ENCODE measurements at regions not wholly inside any gene's neighbourhood (a gene's known extent, or its start where the extent isn't known, plus 50 kb on each side); places are given as distances from the start of the nearest gene placed in this dataset.

DNA sequence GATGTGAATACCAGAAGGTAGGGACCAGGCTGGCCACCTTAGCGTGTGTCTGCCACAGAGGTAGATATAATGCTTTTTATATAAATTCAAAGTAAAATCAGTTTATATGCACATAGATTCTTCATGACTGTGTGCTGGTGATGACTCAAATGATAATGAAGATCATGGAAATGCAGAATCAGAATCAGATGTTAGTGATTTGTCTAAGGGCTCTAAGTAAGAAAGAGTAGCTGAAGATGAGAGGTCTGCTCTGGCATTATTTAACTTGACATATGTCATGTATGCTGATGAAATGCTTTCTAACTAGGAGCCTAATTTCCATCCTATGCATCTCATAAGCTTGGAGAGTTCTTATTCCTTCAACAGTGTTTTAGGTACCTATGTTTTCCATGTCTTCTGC, 50.3 kb upstream of the DPH6 start:
- H3K27ac ChIP-seq (ENCODE audit: low read depth, low read length), result no peak overlapping the region

DNA sequence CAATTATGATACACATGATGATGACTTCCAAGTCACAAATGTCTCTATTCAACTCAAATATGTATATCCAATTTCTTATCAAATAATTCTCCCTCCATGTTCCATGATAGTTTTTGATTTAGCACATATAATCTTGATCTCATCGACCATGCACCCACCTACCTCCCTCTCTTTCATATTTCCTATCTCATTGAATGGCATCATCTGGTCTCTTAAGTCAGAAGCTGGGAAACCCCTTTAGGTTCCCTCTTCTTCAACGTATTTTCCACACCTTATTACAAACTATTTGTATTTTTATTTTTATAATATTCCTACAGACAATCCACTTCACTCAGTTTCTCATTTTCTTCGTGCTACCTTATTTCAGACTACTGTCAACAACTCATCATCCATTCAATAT, 56.9 kb upstream of the DPH6 start:
- no peaks in the 10 kb centered on the region for H3K4me1 ChIP-seq (ENCODE audit: control insufficient read depth in 1 of 2, insufficient read depth in 2 of 2, low read length in 2 of 2)
- no peaks in the 10 kb centered on the region for H3K9me3 ChIP-seq (ENCODE audit: control insufficient read depth in 1 of 2, low read length in 2 of 2)
- no peaks in the 10 kb centered on the region for H3K36me3 ChIP-seq (ENCODE audit: control insufficient read depth in 1 of 2, insufficient read depth in 2 of 2, low read length in 2 of 2)
- H3K9ac ChIP-seq (ENCODE audit: low read depth in 1 of 2, low read length in 2 of 2), result no peak overlapping the region
- no peak overlapping the region for H3K27ac ChIP-seq (ENCODE audit: low read depth, low read length)
- H3K4me3 ChIP-seq (ENCODE audit: low read depth in 1 of 2, low read length in 2 of 2), result no peak overlapping the region
- no peaks in the 10 kb centered on the region for H3K27me3 ChIP-seq (ENCODE audit: control insufficient read depth in 1 of 2, insufficient read depth in 2 of 2, low read length in 2 of 2)

More for the DNA sequence above, 50.3 kb upstream of the DPH6 start:
- Histone ChIP-seq H3K27me3 (ENCODE audit: control insufficient read depth in 1 of 2, insufficient read depth in 2 of 2, low read length in 2 of 2) (no peaks in the 10 kb centered on the region), H3K4me3 (ENCODE audit: low read depth in 1 of 2, low read length in 2 of 2) (no peak overlapping the region), H3K36me3 (ENCODE audit: control insufficient read depth in 1 of 2, insufficient read depth in 2 of 2, low read length in 2 of 2) (no peaks in the 10 kb centered on the region), H3K9me3 (ENCODE audit: control insufficient read depth in 1 of 2, low read length in 2 of 2) (no peaks in the 10 kb centered on the region), H3K9ac (ENCODE audit: low read depth in 1 of 2, low read length in 2 of 2) (no peak overlapping the region), H3K4me1 (ENCODE audit: control insufficient read depth in 1 of 2, insufficient read depth in 2 of 2, low read length in 2 of 2) (no peaks in the 10 kb centered on the region)

DNA sequence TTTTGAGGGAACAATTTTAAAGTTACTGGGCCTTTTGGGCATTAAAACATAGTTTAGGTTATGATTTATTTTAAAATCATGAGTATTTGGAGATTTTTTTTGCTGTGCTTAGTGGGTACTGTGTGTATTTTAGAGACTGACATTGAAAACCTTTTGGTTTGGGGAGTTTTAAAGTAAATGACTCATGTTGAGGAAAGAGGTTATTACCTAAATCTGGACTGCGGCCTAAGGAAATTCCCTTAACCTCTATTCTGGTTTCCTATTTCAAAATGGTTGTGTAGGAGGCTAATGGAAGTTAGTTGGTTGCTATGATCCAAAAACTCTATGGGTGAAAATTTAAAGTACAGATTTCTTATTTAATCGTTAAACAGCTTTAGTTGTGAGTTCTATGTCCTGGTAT, 57.3 kb upstream of the DPH6 start:
- Histone ChIP-seq H3K36me3 (ENCODE audit: control insufficient read depth in 1 of 2, insufficient read depth in 2 of 2, low read length in 2 of 2) (no peaks in the 10 kb centered on the region), H3K4me3 (ENCODE audit: low read depth in 1 of 2, low read length in 2 of 2) (no peak overlapping the region), H3K27me3 (ENCODE audit: control insufficient read depth in 1 of 2, insufficient read depth in 2 of 2, low read length in 2 of 2) (no peaks in the 10 kb centered on the region), H3K27ac (ENCODE audit: low read depth, low read length) (no peak overlapping the region), H3K4me1 (ENCODE audit: control insufficient read depth in 1 of 2, insufficient read depth in 2 of 2, low read length in 2 of 2) (no peaks in the 10 kb centered on the region), H3K9ac (ENCODE audit: low read depth in 1 of 2, low read length in 2 of 2) (no peak overlapping the region), H3K9me3 (ENCODE audit: control insufficient read depth in 1 of 2, low read length in 2 of 2) (no peaks in the 10 kb centered on the region)

DNA sequence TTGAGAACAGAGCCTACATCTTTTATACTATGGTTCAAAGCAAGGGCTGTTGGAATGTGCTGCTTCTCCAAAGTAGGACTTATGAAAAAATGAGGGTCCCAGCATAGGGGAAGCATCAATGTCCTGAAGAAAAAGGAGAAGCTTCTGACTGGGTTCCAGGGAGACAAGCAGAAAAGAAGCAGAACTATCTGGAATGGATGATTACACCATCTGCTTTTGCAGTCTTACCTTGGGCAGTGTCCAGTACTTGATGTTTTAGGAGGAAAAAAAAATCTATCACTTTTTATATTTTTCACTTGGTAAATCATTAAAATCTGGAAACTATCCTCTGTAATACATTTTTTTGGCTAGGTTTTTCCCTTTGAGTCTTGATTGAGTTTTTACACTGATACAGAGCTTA, 57.9 kb upstream of the DPH6 start:
- Histone ChIP-seq H3K36me3 (ENCODE audit: control insufficient read depth in 1 of 2, insufficient read depth in 2 of 2, low read length in 2 of 2) (no peaks in the 10 kb centered on the region), H3K4me3 (ENCODE audit: low read depth in 1 of 2, low read length in 2 of 2) (no peak overlapping the region)

DNA sequence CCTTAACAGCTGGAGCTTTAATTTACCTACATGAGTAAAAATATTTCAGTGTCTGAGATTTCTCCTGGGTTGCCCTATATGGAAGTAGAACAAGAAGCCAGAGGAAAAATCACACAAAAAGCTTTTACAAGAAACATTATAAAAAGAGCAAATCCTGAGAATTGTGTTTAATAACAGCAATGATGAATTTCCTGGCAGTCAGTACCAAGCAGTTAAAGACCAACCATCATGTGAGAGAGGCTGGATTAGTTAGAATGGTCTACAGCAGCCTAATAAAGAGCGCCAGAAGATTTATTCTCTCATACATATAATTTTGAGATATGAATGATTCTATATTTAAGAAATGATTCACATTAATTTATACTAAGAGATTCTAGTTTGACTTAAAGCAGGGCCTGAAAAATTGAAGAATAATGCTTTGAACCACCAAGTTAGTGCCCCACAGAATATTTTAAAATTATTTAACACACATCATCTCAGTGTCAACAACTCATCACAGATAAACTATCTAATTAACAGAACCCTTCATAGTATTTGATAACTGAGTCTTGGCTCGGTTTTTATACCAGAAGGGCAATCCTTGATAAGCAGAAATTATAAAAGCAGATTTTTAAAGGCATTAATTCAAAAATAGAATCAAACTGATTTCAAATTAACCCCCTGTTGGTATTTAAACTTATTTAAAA, 59.9 kb upstream of the DPH6 start:
- Histone ChIP-seq H3K27me3 (ENCODE audit: control insufficient read depth in 1 of 2, insufficient read depth in 2 of 2, low read length in 2 of 2) (no peaks in the 10 kb centered on the region), H3K4me1 (ENCODE audit: control insufficient read depth in 1 of 2, insufficient read depth in 2 of 2, low read length in 2 of 2) (no peaks in the 10 kb centered on the region), H3K36me3 (ENCODE audit: control insufficient read depth in 1 of 2, insufficient read depth in 2 of 2, low read length in 2 of 2) (no peaks in the 10 kb centered on the region), H3K4me3 (ENCODE audit: low read depth in 1 of 2, low read length in 2 of 2) (no peak overlapping the region), H3K9ac (ENCODE audit: low read depth in 1 of 2, low read length in 2 of 2) (no peak overlapping the region), H3K27ac (ENCODE audit: low read depth, low read length) (no peak overlapping the region), H3K9me3 (ENCODE audit: control insufficient read depth in 1 of 2, low read length in 2 of 2) (peaks cover 0 to 4% of the 10 kb centered on the region in 2 donors)

More for the DNA sequence above, 57.9 kb upstream of the DPH6 start:
- no peaks in the 10 kb centered on the region for H3K9me3 ChIP-seq (ENCODE audit: control insufficient read depth in 1 of 2, low read length in 2 of 2)
- no peak overlapping the region for H3K9ac ChIP-seq (ENCODE audit: low read depth in 1 of 2, low read length in 2 of 2)
- H3K27ac ChIP-seq (ENCODE audit: low read depth, low read length), result no peak overlapping the region
- H3K27me3 ChIP-seq (ENCODE audit: control insufficient read depth in 1 of 2, insufficient read depth in 2 of 2, low read length in 2 of 2), result no peaks in the 10 kb centered on the region
- no peaks in the 10 kb centered on the region for H3K4me1 ChIP-seq (ENCODE audit: control insufficient read depth in 1 of 2, insufficient read depth in 2 of 2, low read length in 2 of 2)

DNA sequence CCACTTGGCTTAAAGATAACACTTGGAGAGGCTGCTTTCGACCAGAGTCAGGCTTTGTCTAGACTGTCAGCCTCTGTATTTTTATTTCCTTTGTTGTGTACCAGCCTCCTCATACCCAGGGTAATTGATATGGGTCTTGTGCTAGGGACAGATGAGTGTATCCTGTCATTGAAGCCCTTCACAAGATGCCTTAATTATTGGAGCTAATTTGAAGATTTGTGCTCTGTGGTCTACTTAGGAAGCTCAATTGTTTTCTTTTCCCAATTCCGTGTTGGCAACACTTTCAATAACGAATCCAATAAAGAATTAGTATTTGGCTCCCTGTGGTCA, 60.5 kb upstream of the DPH6 start:
- Histone ChIP-seq H3K27ac (ENCODE audit: low read depth, low read length) (no peak overlapping the region), H3K4me3 (ENCODE audit: low read depth in 1 of 2, low read length in 2 of 2) (no peak overlapping the region), H3K9ac (ENCODE audit: low read depth in 1 of 2, low read length in 2 of 2) (no peak overlapping the region), H3K9me3 (ENCODE audit: control insufficient read depth in 1 of 2, low read length in 2 of 2) (peaks cover 0 to 4% of the 10 kb centered on the region in 2 donors), H3K27me3 (ENCODE audit: control insufficient read depth in 1 of 2, insufficient read depth in 2 of 2, low read length in 2 of 2) (no peaks in the 10 kb centered on the region), H3K4me1 (ENCODE audit: control insufficient read depth in 1 of 2, insufficient read depth in 2 of 2, low read length in 2 of 2) (no peaks in the 10 kb centered on the region), H3K36me3 (ENCODE audit: control insufficient read depth in 1 of 2, insufficient read depth in 2 of 2, low read length in 2 of 2) (no peaks in the 10 kb centered on the region)

DNA sequence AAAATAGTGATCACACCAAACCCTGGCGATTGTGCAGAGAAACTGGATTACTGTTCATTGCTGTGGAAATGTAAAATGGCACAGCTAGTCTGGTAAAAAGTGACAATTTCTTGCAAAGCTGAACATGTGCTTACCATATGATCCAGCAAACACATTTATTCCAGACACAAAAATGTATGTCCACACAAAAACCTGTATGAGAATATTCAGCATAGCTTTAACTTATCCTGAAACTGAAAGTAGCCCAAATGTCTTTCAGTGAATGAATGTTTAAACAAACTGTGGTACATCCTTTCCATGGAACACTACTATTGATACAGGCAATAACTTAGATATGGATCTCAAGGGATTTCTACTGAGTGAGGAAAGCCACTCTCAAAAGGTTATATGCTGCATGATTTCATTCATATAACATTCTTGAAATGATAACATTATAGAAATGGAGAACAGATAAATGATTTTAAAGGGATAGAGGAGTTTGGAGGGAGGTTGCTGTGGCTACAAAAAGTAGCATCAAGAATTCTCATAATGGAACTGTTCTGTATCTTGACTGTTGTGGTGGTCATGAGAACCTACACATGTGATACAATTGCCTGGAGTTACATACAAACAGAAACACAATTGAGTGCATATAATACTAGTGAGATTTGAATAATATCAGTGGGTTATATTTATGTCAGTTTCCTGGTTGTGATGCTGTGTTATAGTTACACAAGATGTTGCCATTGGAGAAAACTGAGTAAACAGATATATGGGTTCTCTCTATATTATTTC, 70.7 kb upstream of the DPH6 start:
- Histone ChIP-seq H3K9ac (ENCODE audit: low read depth in 1 of 2, low read length in 2 of 2) (no peak overlapping the region), H3K36me3 (ENCODE audit: control insufficient read depth in 1 of 2, insufficient read depth in 2 of 2, low read length in 2 of 2) (no peaks in the 10 kb centered on the region), H3K9me3 (ENCODE audit: control insufficient read depth in 1 of 2, low read length in 2 of 2) (no peaks in the 10 kb centered on the region), H3K27ac (ENCODE audit: low read depth, low read length) (no peak overlapping the region), H3K4me1 (ENCODE audit: control insufficient read depth in 1 of 2, insufficient read depth in 2 of 2, low read length in 2 of 2) (no peaks in the 10 kb centered on the region), H3K27me3 (ENCODE audit: control insufficient read depth in 1 of 2, insufficient read depth in 2 of 2, low read length in 2 of 2) (no peaks in the 10 kb centered on the region), H3K4me3 (ENCODE audit: low read depth in 1 of 2, low read length in 2 of 2) (no peak overlapping the region)

DNA sequence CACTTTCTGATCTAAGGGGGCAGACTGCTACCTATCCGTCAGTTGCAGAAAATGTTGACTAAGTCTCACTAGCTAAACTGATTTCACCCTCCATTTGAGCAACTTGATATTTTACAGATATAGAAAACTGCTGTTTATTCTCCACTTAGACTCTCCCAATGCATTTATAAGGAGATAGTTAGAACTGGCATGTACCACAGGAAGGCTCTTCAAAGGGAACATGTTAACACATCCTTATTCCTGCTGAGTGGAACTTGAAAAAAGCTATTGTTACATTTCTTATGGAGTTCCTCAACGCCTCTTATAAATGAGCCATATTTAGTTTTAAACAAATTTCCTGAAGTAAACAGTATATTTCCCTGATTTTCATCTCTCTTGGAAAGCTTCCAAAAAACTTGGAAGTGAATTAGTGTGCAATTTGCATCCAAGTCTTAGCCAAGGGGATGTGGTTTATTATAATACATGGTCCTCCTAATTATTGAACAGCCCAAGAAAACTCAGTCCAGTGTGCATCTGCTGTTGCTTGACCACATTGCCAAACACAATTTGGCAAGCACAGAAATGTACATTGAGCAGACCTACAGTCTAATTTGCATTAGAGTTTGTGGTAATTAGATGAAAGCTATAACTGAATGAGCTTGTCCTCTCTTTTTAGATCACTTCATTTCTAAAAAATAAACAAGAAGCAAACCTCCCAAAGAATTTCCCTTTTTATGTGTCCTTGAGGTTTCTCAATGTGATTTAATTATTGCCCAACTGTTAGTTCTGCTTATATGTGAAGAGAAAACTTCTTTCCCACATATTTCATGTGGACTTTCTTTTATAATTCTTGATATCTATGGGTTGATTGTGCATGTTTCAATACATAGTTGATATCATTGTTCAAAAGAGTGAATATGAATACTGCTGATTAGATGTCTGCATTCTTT, 72.6 kb upstream of the DPH6 start:
- no peaks in the 10 kb centered on the region for H3K36me3 ChIP-seq (ENCODE audit: control insufficient read depth in 1 of 2, insufficient read depth in 2 of 2, low read length in 2 of 2)
- no peaks in the 10 kb centered on the region for H3K4me1 ChIP-seq (ENCODE audit: control insufficient read depth in 1 of 2, insufficient read depth in 2 of 2, low read length in 2 of 2)
- no peaks in the 10 kb centered on the region for H3K27me3 ChIP-seq (ENCODE audit: control insufficient read depth in 1 of 2, insufficient read depth in 2 of 2, low read length in 2 of 2)
- no peak overlapping the region for H3K27ac ChIP-seq (ENCODE audit: low read depth, low read length)
- H3K4me3 ChIP-seq (ENCODE audit: low read depth in 1 of 2, low read length in 2 of 2), result no peak overlapping the region
- H3K9me3 ChIP-seq (ENCODE audit: control insufficient read depth in 1 of 2, low read length in 2 of 2), result no peaks in the 10 kb centered on the region
- H3K9ac ChIP-seq (ENCODE audit: low read depth in 1 of 2, low read length in 2 of 2), result no peak overlapping the region

DNA sequence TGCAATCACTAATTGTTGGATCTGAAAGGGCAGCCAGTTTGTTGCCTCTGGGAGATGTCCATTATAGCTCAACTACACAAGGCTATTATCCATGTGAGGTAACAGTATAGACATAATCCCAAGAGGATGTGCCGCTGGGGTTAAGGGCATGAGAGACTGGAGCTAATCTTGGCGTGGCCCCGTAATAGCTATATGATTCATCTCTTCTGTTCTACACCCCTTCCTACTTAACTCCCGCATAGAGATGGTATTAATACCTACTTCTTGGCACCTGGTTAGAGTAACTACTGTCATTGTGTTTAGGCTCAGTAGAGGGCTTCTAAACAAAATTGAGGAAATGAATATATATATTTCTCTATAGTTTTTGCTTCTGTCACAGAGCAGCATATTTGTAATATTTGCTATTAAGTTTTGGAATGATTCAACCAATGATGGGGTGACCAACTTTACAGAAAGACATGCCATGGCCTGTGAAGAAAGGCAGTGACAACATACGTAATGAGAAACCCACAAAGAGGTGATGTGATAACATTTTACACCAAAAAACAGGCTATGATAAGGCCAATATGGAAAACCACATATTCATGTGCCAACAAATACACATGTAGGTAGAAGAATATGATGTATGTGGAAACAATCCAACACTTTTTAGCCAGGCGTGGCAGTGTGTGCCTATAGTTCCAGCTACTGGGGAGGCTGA, 76.8 kb upstream of the DPH6 start:
- H3K4me1 ChIP-seq (ENCODE audit: control insufficient read depth in 1 of 2, insufficient read depth in 2 of 2, low read length in 2 of 2), result no peaks in the 10 kb centered on the region

More for the DNA sequence above, 76.8 kb upstream of the DPH6 start:
- H3K27ac ChIP-seq (ENCODE audit: low read depth, low read length), result no peak overlapping the region
- H3K9ac ChIP-seq (ENCODE audit: low read depth in 1 of 2, low read length in 2 of 2), result no peak overlapping the region
- H3K36me3 ChIP-seq (ENCODE audit: control insufficient read depth in 1 of 2, insufficient read depth in 2 of 2, low read length in 2 of 2), result no peaks in the 10 kb centered on the region
- no peak overlapping the region for H3K4me3 ChIP-seq (ENCODE audit: low read depth in 1 of 2, low read length in 2 of 2)
- no peaks in the 10 kb centered on the region for H3K9me3 ChIP-seq (ENCODE audit: control insufficient read depth in 1 of 2, low read length in 2 of 2)
- H3K27me3 ChIP-seq (ENCODE audit: control insufficient read depth in 1 of 2, insufficient read depth in 2 of 2, low read length in 2 of 2), result no peaks in the 10 kb centered on the region

Measured in duodenal mucosa (tissue), 2 donors.